CD4-positive, alpha-beta T cell (primary cell): ENCODE measurements at regions not wholly inside any gene's neighbourhood (a gene's known extent, or its start where the extent isn't known, plus 50 kb on each side); places are given as distances from the start of the nearest gene placed in this dataset.

Source experiments
- ATAC-seq: fragments of 200-7000 bp; cut with Tn5 transposase; one replicate; pipeline ENCODE4 v1.10.0; 2022; ENCODE audit warnings: mild to moderate bottlenecking; ENCODE audit not compliant: poor library complexity
- CTCF ChIA-PET: fragments of 350-600 bp; sonication (Branson Sonifier 250); formaldehyde crosslinking; loops from one replicate; lab custom pipeline; 2021; ENCODE audit warnings: antibody characterized with exemption, inconsistent platforms; lab: Charles Lee
- POLR2A ChIA-PET: fragments of 350-600 bp; sonication (Branson Sonifier 250); formaldehyde crosslinking; loops from one replicate; lab custom pipeline; 2021; ENCODE audit warnings: antibody characterized with exemption, inconsistent platforms; lab: Charles Lee
- DNase-seq, 14 experiments: peaks; one replicate each; pipeline ENCODE4 v3.0.0-alpha.2; 2013 to 2020; ENCODE audit warnings: mixed read lengths in 2 of 14
- H3K27ac ChIP-seq, 2 donors: one replicate each; pipeline versions ENCODE4 v1.5.1 to v1.7.0; 2013; ENCODE audit warnings: low read length in 2 of 2, low read depth in 1 of 2, mild to moderate bottlenecking in 1 of 2
- H3K27me3 ChIP-seq, 2 experiments: 1 replicate in 1 of 2; 2 replicates in 1 of 2; pipeline versions ENCODE4 v1.6.1 to v1.7.0; 2013; ENCODE audit warnings: low read length in 2 of 2, control low read depth in 1 of 2, mild to moderate bottlenecking in 1 of 2, moderate library complexity in 1 of 2; ENCODE audit not compliant: insufficient read depth in 2 of 2, control insufficient read depth in 1 of 2
- H3K36me3 ChIP-seq: one replicate; pipeline ENCODE4 v1.6.1; 2013; ENCODE audit warnings: low read length, control low read depth; ENCODE audit not compliant: insufficient read depth
- H3K4me1 ChIP-seq: one replicate; pipeline ENCODE4 v1.6.1; 2013; ENCODE audit warnings: low read length, control low read depth; ENCODE audit not compliant: insufficient read depth
- H3K4me3 ChIP-seq: one replicate; pipeline ENCODE4 v1.5.1; 2013; ENCODE audit warnings: mild to moderate bottlenecking, low read length, moderate library complexity
- H3K9me3 ChIP-seq, 2 experiments: 1 replicate in 1 of 2; 2 replicates in 1 of 2; pipeline versions ENCODE4 v1.6.1 to v1.7.0; 2013; ENCODE audit warnings: low read length in 2 of 2, mild to moderate bottlenecking in 2 of 2, control low read depth in 1 of 2, moderate library complexity in 1 of 2; ENCODE audit not compliant: control insufficient read depth in 1 of 2, insufficient read depth in 1 of 2
- H3K27ac Mint-ChIP-seq: one replicate; pipeline ENCODE4 v1.8.0; 2020; ENCODE audit warnings: mixed read lengths
- H3K27me3 Mint-ChIP-seq: one replicate; pipeline ENCODE4 v1.8.0; 2021; ENCODE audit warnings: mixed read lengths
- H3K36me3 Mint-ChIP-seq: one replicate; pipeline ENCODE4 v1.8.0; 2021; ENCODE audit warnings: low read depth, mixed read lengths
- H3K4me1 Mint-ChIP-seq: one replicate; pipeline ENCODE4 v1.8.0; 2021; ENCODE audit warnings: low read depth, mixed read lengths
- H3K4me3 Mint-ChIP-seq: one replicate; pipeline ENCODE4 v1.8.0; 2020; ENCODE audit warnings: mild to moderate bottlenecking, mixed read lengths
- H3K9me3 Mint-ChIP-seq: one replicate; pipeline ENCODE4 v1.8.0; 2020; ENCODE audit warnings: mixed read lengths
- intact Hi-C, 2 experiments: fragments of 100-400 bp; cut with DNase I in 1 of 2; cut with micrococcal nuclease in 1 of 2; formaldehyde crosslinking; loops; one replicate each; pipeline versions ENCODE4 v1.15.1 to v1.9.0; 2023 to 2025; cut with DNase I, micrococcal nuclease
- TF ChIP-seq, protein P1 (sequence below): fragments of 200-600 bp; IDR thresholded peaks from one replicate; pipeline ENCODE4 v1.8.0; 2022; ENCODE audit warnings: antibody characterized with exemption, mild to moderate bottlenecking

DNA sequence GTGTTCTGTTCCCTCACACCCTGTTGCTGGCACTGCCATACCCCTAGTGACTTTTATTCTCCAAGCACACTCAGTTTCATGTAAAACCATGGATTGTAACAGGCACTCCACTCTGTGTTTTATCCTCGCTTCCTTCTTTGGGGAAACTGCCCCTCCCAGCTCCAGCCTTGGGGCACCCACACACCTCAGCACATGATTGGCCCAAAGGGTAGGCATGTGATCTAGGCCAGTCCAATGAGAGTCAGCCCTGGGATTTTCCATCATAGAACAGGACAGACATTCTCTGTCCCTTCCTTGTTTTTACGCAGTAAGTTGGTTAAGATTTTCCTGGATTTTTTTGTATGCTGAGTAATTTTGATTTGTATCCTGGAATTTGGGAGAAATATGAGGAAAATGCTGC, 115.4 kb downstream of the C16orf95 start:
- ChIA-PET CTCF (no interaction called here), POLR2A (no interaction called here)
- Histone ChIP-seq H3K9me3 (peaks cover 0 to 3% of the 10 kb centered on the region in 2 experiments), H3K36me3 (no peaks in the 10 kb centered on the region), H3K27me3 (peaks cover 0 to 2% of the 10 kb centered on the region in 2 experiments), H3K4me1 (no peaks in the 10 kb centered on the region), H3K4me3 (no peak overlapping the region), H3K27ac (no peak overlapping the region)
- DNase-seq (no peak), ATAC-seq (no peak)
- Mint-ChIP-seq H3K4me1 (no peaks in the 10 kb centered on the region), H3K36me3 (no peaks in the 10 kb centered on the region), H3K27ac (no peak overlapping the region), H3K27me3 (peaks cover 31% of the 10 kb centered on the region), H3K9me3 (no peaks in the 10 kb centered on the region), H3K4me3 (no peak overlapping the region)
- TF ChIP-seq, protein P1, sequence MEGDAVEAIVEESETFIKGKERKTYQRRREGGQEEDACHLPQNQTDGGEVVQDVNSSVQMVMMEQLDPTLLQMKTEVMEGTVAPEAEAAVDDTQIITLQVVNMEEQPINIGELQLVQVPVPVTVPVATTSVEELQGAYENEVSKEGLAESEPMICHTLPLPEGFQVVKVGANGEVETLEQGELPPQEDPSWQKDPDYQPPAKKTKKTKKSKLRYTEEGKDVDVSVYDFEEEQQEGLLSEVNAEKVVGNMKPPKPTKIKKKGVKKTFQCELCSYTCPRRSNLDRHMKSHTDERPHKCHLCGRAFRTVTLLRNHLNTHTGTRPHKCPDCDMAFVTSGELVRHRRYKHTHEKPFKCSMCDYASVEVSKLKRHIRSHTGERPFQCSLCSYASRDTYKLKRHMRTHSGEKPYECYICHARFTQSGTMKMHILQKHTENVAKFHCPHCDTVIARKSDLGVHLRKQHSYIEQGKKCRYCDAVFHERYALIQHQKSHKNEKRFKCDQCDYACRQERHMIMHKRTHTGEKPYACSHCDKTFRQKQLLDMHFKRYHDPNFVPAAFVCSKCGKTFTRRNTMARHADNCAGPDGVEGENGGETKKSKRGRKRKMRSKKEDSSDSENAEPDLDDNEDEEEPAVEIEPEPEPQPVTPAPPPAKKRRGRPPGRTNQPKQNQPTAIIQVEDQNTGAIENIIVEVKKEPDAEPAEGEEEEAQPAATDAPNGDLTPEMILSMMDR = no peak
- intact Hi-C loops = loop anchor here (2.0 to 5.0 kb wide), 2 partner anchors 433 to 436 kb away; no protein-coding TSS in a partner anchor

- ChIA-PET CTCF (interaction anchor here (1.2 kb wide), 1 partner anchor 434 kb away, joined by 3 read pairs; no protein-coding TSS in a partner anchor), POLR2A (no interaction called here)
- no peak overlapping the region for H3K27ac ChIP-seq
- peaks cover 0 to 3% of the 10 kb centered on the region in 2 experiments for H3K9me3 ChIP-seq
- H3K27me3 Mint-ChIP-seq = peaks cover 27% of the 10 kb centered on the region
- H3K36me3 ChIP-seq = no peaks in the 10 kb centered on the region
- no peak for ATAC-seq
- H3K4me3 Mint-ChIP-seq = no peak overlapping the region
- H3K9me3 Mint-ChIP-seq = no peaks in the 10 kb centered on the region
- TF ChIP-seq, protein P1 = no peak
- no peaks in the 10 kb centered on the region for H3K4me1 Mint-ChIP-seq
- no peak overlapping the region for H3K4me3 ChIP-seq
- intact Hi-C loops = loop anchor here (2.0 to 5.0 kb wide), 2 partner anchors 432 to 435 kb away; no protein-coding TSS in a partner anchor
- H3K36me3 Mint-ChIP-seq = no peaks in the 10 kb centered on the region
- no peak for DNase-seq
- no peak overlapping the region for H3K27ac Mint-ChIP-seq
- peaks cover 0 to 2% of the 10 kb centered on the region in 2 experiments for H3K27me3 ChIP-seq
- H3K4me1 ChIP-seq = no peaks in the 10 kb centered on the region
Observed at GRCh38 chr16:87202346-87202745, 114.8 kb downstream of the C16orf95 start.

GRCh38 chr16:87203060-87203656, 114.0 kb downstream of the C16orf95 start:
- intact Hi-C loops = loop anchor here (2.0 to 5.0 kb wide), 2 partner anchors 432 to 434 kb away; no protein-coding TSS in a partner anchor
- TF ChIP-seq, protein P1 = peak; percentile 28
- Mint-ChIP-seq H3K36me3 (no peaks in the 10 kb centered on the region), H3K4me1 (no peaks in the 10 kb centered on the region), H3K4me3 (no peak overlapping the region), H3K9me3 (no peaks in the 10 kb centered on the region), H3K27me3 (peaks cover 24% of the 10 kb centered on the region), H3K27ac (no peak overlapping the region)
- DNase-seq (peak in 8 of 14 experiments; percentile 8 to 51 (median 30)), ATAC-seq (no peak)
- Histone ChIP-seq H3K27me3 (peaks cover 0 to 2% of the 10 kb centered on the region in 2 experiments), H3K9me3 (peaks cover 0 to 3% of the 10 kb centered on the region in 2 experiments), H3K4me1 (no peaks in the 10 kb centered on the region), H3K36me3 (no peaks in the 10 kb centered on the region), H3K27ac (no peak overlapping the region), H3K4me3 (no peak overlapping the region)
- ChIA-PET CTCF (interaction anchor here (1.2 kb wide), 1 partner anchor 433 kb away, joined by 3 read pairs; no protein-coding TSS in a partner anchor), POLR2A (no interaction called here)
